HepG2 (cell line): ENCODE measurements at regions not wholly inside any gene's neighbourhood (a gene's known extent, or its start where the extent isn't known, plus 50 kb on each side); places are given as distances from the start of the nearest gene placed in this dataset.

Experiments
- CTCF ChIP-seq: sonication (generic); formaldehyde crosslinking; IDR thresholded peaks from 2 replicates; pipeline ENCODE4 v1.5.0; 2020; ENCODE audit warnings: mild to moderate bottlenecking, missing genetic modification reagents, moderate library complexity
- MTA3 ChIP-seq: sonication (generic); formaldehyde crosslinking; IDR thresholded peaks from 2 replicates; pipeline ENCODE4 v1.4.0; 2020; ENCODE audit warnings: missing genetic modification reagents
- MYC ChIP-seq: sonication (generic); formaldehyde crosslinking; IDR thresholded peaks from 2 replicates; pipeline ENCODE4 v1.9.0; 2021; ENCODE audit warnings: missing genetic modification reagents, borderline replicate concordance
- POLR2AphosphoS5 ChIP-seq: IDR thresholded peaks from 2 replicates; pipeline ENCODE4 v1.6.1; 2012; ENCODE audit warnings: low read depth, low read length
- ZZZ3 ChIP-seq: sonication (generic); formaldehyde crosslinking; IDR thresholded peaks from 2 replicates; pipeline ENCODE4 v1.4.0; 2020; ENCODE audit warnings: missing genetic modification reagents, mild to moderate bottlenecking, borderline replicate concordance
- TF ChIP-seq, protein P1 (sequence below): sonication (generic); formaldehyde crosslinking; IDR thresholded peaks from 2 replicates; pipeline ENCODE4 v1.5.1; 2020; ENCODE audit warnings: mild to moderate bottlenecking, missing genetic modification reagents, moderate library complexity
- TF ChIP-seq, protein P2 (sequence below): sonication (generic); formaldehyde crosslinking; IDR thresholded peaks from 2 replicates; pipeline ENCODE4 v1.8.0; 2022; ENCODE audit warnings: mild to moderate bottlenecking, missing genetic modification reagents; ENCODE audit not compliant: insufficient replicate concordance

DNA sequence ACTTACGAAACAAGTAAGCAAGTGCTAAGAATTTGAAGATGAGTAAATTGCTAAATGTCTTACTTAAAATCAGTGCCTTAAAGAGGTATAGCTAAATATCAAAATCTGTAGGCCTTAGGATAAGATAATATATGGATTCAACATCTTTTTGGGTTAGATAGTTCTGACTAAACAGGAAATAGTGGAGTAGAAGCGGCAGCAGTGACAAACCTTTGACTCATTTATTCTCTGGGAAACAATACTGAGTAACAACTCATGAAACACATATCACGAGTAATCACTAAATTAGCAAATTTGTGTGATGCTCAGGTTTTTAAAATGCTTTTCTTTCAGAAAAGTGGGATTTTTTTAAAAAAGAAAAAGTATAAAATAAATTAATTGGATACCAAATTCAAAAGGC lies 762.1 kb upstream of the TYRP1 start:
- TF ChIP-seq CTCF (CRISPR knock-in tag) (no peak), ZZZ3 (CRISPR knock-in tag) (no peak), MYC (CRISPR knock-in tag) (no peak), MTA3 (CRISPR knock-in tag) (no peak), POLR2AphosphoS5 (no peak)
- TF ChIP-seq, protein P1, sequence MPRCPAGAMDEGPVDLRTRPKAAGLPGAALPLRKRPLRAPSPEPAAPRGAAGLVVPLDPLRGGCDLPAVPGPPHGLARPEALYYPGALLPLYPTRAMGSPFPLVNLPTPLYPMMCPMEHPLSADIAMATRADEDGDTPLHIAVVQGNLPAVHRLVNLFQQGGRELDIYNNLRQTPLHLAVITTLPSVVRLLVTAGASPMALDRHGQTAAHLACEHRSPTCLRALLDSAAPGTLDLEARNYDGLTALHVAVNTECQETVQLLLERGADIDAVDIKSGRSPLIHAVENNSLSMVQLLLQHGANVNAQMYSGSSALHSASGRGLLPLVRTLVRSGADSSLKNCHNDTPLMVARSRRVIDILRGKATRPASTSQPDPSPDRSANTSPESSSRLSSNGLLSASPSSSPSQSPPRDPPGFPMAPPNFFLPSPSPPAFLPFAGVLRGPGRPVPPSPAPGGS (CRISPR knock-in tag), result no peak
- TF ChIP-seq, protein P2, sequence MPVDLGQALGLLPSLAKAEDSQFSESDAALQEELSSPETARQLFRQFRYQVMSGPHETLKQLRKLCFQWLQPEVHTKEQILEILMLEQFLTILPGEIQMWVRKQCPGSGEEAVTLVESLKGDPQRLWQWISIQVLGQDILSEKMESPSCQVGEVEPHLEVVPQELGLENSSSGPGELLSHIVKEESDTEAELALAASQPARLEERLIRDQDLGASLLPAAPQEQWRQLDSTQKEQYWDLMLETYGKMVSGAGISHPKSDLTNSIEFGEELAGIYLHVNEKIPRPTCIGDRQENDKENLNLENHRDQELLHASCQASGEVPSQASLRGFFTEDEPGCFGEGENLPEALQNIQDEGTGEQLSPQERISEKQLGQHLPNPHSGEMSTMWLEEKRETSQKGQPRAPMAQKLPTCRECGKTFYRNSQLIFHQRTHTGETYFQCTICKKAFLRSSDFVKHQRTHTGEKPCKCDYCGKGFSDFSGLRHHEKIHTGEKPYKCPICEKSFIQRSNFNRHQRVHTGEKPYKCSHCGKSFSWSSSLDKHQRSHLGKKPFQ (CRISPR knock-in tag), result no peak
